Jurkat, Clone E6-1 (cell line): ENCODE measurements at regions not wholly inside any gene's neighbourhood (a gene's known extent, or its start where the extent isn't known, plus 50 kb on each side); places are given as distances from the start of the nearest gene placed in this dataset.

Source experiments
- DNase-seq: peaks from one replicate; pipeline ENCODE4 v3.0.0-alpha.2; 2011; ENCODE audit warnings: low read depth, low spot score
- H3K4me3 ChIP-seq: 2 replicates; pipeline ENCODE4 v1.5.1; 2011; ENCODE audit warnings: mild to moderate bottlenecking, low read length, control low read depth, moderate library complexity

- H3K4me3 ChIP-seq, result no peak overlapping the region
- no peak for DNase-seq
Measured at GRCh38 chrX:6813836-6814370, 279.0 kb upstream of the VCX3A start.

GRCh38 chrX:6812087-6812486 is 277.2 kb upstream of the VCX3A start:
- H3K4me3 ChIP-seq, result no peak overlapping the region
- no peak for DNase-seq

- no peak for DNase-seq
- no peak overlapping the region for H3K4me3 ChIP-seq
Measured at GRCh38 chrX:6810776-6811175, 275.9 kb upstream of the VCX3A start.

GRCh38 chrX:6803607-6804006 is 268.7 kb upstream of the VCX3A start:
- H3K4me3 ChIP-seq, result no peak overlapping the region
- DNase-seq, result no peak

GRCh38 chrX:6793000-6793399 is 258.1 kb upstream of the VCX3A start:
- DNase-seq, result no peak
- H3K4me3 ChIP-seq, result no peak overlapping the region

GRCh38 chrX:6783912-6784311 is 249.0 kb upstream of the VCX3A start:
- no peak for DNase-seq
- no peak overlapping the region for H3K4me3 ChIP-seq

- no peak overlapping the region for H3K4me3 ChIP-seq
- no peak for DNase-seq
Measured at GRCh38 chrX:6782831-6783230, 247.9 kb upstream of the VCX3A start.

GRCh38 chrX:6778544-6779503 is 243.9 kb upstream of the VCX3A start:
- H3K4me3 ChIP-seq, result no peak overlapping the region
- no peak for DNase-seq

GRCh38 chrX:6777238-6778002 is 242.5 kb upstream of the VCX3A start:
- no peak for DNase-seq
- no peak overlapping the region for H3K4me3 ChIP-seq

GRCh38 chrX:6770936-6771335 is 236.0 kb upstream of the VCX3A start:
- no peak for DNase-seq
- no peak overlapping the region for H3K4me3 ChIP-seq

GRCh38 chrX:6768881-6769280 is 234.0 kb upstream of the VCX3A start:
- no peak for DNase-seq
- H3K4me3 ChIP-seq, result no peak overlapping the region

GRCh38 chrX:6761251-6761650 is 226.3 kb upstream of the VCX3A start:
- H3K4me3 ChIP-seq, result no peak overlapping the region
- no peak for DNase-seq

- DNase-seq, result no peak
- no peak overlapping the region for H3K4me3 ChIP-seq
Measured at GRCh38 chrX:6759655-6760375, 224.9 kb upstream of the VCX3A start.

GRCh38 chrX:6758234-6758633 is 223.3 kb upstream of the VCX3A start:
- no peak for DNase-seq
- no peak overlapping the region for H3K4me3 ChIP-seq

- DNase-seq, result no peak
Measured at GRCh38 chrX:6757631-6758030, 222.7 kb upstream of the VCX3A start.

GRCh38 chrX:6748595-6748994 is 213.7 kb upstream of the VCX3A start:
- H3K4me3 ChIP-seq, result no peak overlapping the region
- DNase-seq, result no peak

More at GRCh38 chrX:6757631-6758030, 222.7 kb upstream of the VCX3A start:
- no peak overlapping the region for H3K4me3 ChIP-seq

GRCh38 chrX:6738518-6739470 is 203.9 kb upstream of the VCX3A start:
- peak; percentile 88 for DNase-seq
- H3K4me3 ChIP-seq, result no peak overlapping the region

GRCh38 chrX:6734844-6735634 is 200.1 kb upstream of the VCX3A start:
- no peak overlapping the region for H3K4me3 ChIP-seq
- no peak for DNase-seq
